ENCODE measurements at regions not wholly inside any gene's neighbourhood (a gene's known extent, or its start where the extent isn't known, plus 50 kb on each side); places are given as distances from the start of the nearest gene placed in this dataset.

- Histone ChIP-seq H3K27ac (no peak overlapping the region), H3K4me3 (no peak overlapping the region)
- no peak for DNase-seq (ENCODE audit: low spot score)
- TF ChIP-seq, protein P1, sequence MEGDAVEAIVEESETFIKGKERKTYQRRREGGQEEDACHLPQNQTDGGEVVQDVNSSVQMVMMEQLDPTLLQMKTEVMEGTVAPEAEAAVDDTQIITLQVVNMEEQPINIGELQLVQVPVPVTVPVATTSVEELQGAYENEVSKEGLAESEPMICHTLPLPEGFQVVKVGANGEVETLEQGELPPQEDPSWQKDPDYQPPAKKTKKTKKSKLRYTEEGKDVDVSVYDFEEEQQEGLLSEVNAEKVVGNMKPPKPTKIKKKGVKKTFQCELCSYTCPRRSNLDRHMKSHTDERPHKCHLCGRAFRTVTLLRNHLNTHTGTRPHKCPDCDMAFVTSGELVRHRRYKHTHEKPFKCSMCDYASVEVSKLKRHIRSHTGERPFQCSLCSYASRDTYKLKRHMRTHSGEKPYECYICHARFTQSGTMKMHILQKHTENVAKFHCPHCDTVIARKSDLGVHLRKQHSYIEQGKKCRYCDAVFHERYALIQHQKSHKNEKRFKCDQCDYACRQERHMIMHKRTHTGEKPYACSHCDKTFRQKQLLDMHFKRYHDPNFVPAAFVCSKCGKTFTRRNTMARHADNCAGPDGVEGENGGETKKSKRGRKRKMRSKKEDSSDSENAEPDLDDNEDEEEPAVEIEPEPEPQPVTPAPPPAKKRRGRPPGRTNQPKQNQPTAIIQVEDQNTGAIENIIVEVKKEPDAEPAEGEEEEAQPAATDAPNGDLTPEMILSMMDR (IDR thresholded peaks at IDR 0.05): no peak
These were observed 197.3 kb downstream of the MELK start for GRCh38 chr9:36770025-36770424.

- TF ChIP-seq, protein P1 (IDR thresholded peaks at IDR 0.05): no peak
- no peak overlapping the region for H3K4me3 ChIP-seq
- no peak for DNase-seq (ENCODE audit: low spot score)
- no peak overlapping the region for H3K27ac ChIP-seq
These were observed 200.0 kb downstream of the MELK start for GRCh38 chr9:36772449-36773403.

DNA sequence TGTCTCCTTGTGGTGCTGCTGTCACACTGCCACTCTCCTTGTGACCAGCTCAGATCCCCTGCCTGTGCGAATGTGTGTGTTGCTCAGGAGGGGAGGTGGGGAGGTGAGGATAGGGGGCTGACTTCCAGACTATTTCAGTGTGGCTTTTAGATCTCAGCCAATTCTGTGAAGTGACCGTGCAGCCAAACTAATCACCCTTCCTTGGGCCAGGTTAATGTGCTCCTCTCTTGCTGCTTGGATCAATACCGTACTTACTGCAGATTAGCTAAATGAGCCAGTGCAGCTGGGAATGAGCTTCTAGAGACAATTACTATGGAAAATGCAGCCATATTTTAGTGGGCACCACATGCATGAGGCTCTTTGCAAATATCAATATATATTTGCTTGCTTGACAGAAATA is 206.0 kb downstream of the MELK start:
- TF ChIP-seq, protein P1 (IDR thresholded peaks at IDR 0.05): no peak
- Histone ChIP-seq H3K4me3 (no peak overlapping the region), H3K27ac (no peak overlapping the region)
- no peak for DNase-seq (ENCODE audit: low spot score)

DNA sequence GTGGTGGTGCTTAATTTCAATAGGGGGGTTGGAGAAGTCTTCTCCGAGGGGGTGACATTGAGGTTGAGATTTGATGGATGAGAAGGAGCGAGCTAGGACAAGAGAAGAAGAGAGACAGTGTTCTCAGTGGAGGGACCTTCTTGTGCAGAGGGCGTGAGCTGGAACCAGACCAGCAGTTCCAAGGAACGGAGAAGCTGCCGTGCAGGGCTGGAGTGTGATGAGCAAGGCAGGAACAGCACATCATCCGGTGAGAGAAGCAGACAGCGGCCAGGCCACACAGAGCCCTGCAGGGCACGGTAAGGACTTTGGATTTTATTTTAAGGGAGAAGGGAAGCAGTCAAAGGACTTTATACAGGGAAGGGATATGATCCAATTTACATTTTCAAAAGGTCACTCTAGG is 206.9 kb downstream of the MELK start:
- no peak for DNase-seq (ENCODE audit: low spot score)
- Histone ChIP-seq H3K4me3 (peak overlapping the region; percentile 56), H3K27ac (no peak overlapping the region)
- TF ChIP-seq, protein P1 (IDR thresholded peaks at IDR 0.05): no peak

- Histone ChIP-seq H3K4me3 (peak overlapping the region; percentile 56), H3K27ac (no peak overlapping the region)
- TF ChIP-seq, protein P1 (IDR thresholded peaks at IDR 0.05): no peak
- no peak for DNase-seq (ENCODE audit: low spot score)
These were observed 207.5 kb downstream of the MELK start for GRCh38 chr9:36780186-36780585.

DNA sequence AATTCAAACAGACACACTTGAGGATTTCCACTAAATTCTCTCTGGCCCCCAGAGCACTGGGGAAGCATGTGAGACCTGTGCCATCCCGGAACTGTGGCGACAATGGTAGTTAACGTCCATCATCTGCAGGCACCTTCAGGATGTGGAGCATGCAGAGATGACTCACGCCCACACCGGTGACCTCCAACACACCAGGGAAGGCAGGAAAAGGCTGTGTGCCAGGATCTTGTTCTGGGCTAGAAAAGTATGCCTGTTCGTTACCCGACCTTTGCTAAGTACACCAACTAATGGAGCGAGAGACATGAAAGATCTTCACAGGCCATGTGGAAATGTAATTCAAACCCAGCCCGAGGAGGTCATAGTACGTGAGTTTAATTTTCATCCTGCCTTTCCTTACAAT is 208.8 kb downstream of the MELK start:
- no peak overlapping the region for H3K4me3 ChIP-seq
- TF ChIP-seq, protein P1 (IDR thresholded peaks at IDR 0.05): no peak
- DNase-seq (ENCODE audit: low spot score): no peak
- no peak overlapping the region for H3K27ac ChIP-seq

Data from coronary artery (tissue), 2 donors.